ENCODE measurements at regions not wholly inside any gene's neighbourhood (a gene's known extent, or its start where the extent isn't known, plus 50 kb on each side); places are given as distances from the start of the nearest gene placed in this dataset.
A peak's percentile ranks its signal among the peaks of the same experiment; 100 is the strongest.

- no peak for DNase-seq (ENCODE audit: low read depth in 4 of 4, low spot score in 3 of 4)
Measured at GRCh38 chr3:67828486-67829010, 174.1 kb upstream of the SUCLG2 start.

DNA sequence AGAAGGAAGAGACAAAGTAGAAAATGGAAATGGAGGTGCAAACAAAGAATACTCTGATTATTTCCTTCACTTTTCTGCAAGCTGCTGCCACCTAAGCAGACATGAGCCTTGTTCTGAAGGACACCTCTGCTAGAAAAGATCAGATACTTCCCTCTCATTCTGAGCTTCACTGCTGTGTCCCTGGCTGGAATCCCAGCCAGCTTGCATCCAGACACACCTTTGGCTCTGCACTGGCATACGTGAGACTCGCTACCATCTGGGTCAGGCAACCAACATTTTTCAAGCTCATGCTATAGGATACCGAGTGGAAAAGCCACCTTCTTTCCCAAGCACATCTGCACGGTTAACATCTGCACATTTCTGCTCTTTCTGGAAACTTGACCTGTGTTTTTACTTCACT, 166.7 kb upstream of the SUCLG2 start:
- no peak for DNase-seq (ENCODE audit: low read depth in 4 of 4, low spot score in 3 of 4)

- no peak for DNase-seq (ENCODE audit: low read depth in 4 of 4, low spot score in 3 of 4)
Measured at GRCh38 chr3:67819447-67819846, 165.0 kb upstream of the SUCLG2 start.

GRCh38 chr3:67809370-67809935, 155.0 kb upstream of the SUCLG2 start:
- no peak for DNase-seq (ENCODE audit: low read depth in 4 of 4, low spot score in 3 of 4)

DNA sequence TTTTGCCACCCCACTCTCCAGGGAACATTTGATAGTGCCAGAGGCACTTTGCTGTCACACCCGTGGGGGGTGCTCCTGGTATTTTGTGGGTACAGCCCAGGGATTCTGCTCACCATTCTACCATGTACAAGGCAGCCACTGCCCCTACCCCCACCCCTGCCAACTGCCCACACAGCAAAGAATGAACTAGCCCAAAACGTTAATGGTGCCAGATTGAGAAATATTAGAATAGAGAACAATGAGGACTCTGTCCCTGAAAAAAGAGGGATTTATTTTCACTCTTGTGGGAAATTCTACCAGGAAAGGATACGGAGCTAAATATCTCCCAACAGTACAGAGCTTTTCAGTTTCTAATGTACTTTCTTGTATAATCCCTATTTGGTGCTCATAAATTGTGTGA, 154.5 kb upstream of the SUCLG2 start:
- no peak for DNase-seq (ENCODE audit: low read depth in 4 of 4, low spot score in 3 of 4)

- no peak for DNase-seq (ENCODE audit: low read depth in 4 of 4, low spot score in 3 of 4)
Measured at GRCh38 chr3:67804578-67804977, 150.2 kb upstream of the SUCLG2 start.

DNA sequence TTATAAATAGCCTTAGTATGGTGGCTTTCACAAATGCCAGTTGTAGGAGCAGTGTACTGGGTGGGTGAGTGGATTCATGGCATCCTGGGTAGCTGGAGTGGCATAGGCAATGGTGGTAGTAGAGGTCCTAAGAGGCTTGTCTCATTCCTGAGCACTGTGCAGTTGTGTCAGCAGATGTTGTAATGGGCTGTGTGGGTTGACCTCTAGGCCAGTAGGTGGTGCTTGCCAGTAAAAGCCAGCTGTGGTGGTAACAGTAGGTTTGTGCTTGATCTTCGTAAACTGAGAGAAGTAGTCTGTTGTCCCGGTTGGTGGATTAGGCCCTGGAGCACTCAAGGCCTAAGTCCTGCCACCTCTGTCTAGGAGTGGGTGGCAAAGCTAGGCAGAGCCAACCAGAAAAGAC, 149.7 kb upstream of the SUCLG2 start:
- DNase-seq (ENCODE audit: low read depth in 4 of 4, low spot score in 3 of 4) = no peak

- no peak for DNase-seq (ENCODE audit: low read depth in 4 of 4, low spot score in 3 of 4)
Measured at GRCh38 chr3:67798412-67798811, 144.0 kb upstream of the SUCLG2 start.

GRCh38 chr3:67791620-67792019, 137.2 kb upstream of the SUCLG2 start:
- no peak for DNase-seq (ENCODE audit: low read depth in 4 of 4, low spot score in 3 of 4)

GRCh38 chr3:67790043-67790442, 135.6 kb upstream of the SUCLG2 start:
- DNase-seq (ENCODE audit: low read depth in 4 of 4, low spot score in 3 of 4) = peak; percentile 3 to 4 (median 3)

GRCh38 chr3:67788396-67788795, 134.0 kb upstream of the SUCLG2 start:
- no peak for DNase-seq (ENCODE audit: low read depth in 4 of 4, low spot score in 3 of 4)

GRCh38 chr3:67783281-67784250, 129.2 kb upstream of the SUCLG2 start:
- no peak for DNase-seq (ENCODE audit: low read depth in 4 of 4, low spot score in 3 of 4)

DNA sequence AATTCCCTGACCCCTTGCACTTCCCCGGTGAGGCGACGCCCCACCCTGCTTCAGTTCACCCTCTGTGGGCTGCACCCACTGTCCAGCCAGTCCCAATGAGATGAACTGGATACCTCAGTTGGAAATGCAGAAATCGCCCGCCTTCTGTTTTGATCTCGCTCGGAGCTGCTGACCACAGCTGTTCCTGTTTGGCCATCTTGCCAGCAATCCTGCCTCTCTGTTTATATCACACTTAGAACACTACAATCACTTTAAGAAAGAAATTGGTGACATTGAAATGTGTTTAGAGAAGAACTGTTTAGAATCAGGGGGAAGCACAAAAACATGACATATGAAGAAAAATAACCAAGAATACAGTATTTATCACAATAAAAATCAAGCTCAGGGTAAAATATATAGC, 127.5 kb upstream of the SUCLG2 start:
- DNase-seq (ENCODE audit: low read depth in 4 of 4, low spot score in 3 of 4) = no peak

GRCh38 chr3:67781218-67781617, 126.8 kb upstream of the SUCLG2 start:
- no peak for DNase-seq (ENCODE audit: low read depth in 4 of 4, low spot score in 3 of 4)

DNA sequence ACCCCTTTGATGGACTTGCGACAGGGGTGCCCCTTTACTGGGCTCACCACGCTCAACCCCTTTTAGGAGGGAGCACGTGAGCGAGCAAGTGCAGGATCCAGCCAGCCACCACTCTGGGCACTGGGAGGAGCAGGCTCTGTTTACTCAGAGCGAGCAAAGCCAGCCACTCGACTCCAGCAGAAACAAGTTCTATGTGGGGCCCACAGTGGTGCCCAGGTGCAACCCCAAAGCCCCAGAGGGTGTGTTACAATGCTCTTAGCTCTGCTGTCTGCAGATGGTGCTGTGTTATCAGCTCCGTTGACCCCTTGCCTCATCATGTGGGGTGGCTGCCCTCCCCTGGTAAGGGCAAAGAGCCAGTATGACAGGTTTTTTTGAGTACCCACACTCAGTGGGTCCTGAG, 120.3 kb upstream of the SUCLG2 start:
- no peak for DNase-seq (ENCODE audit: low read depth in 4 of 4, low spot score in 3 of 4)

- no peak for DNase-seq (ENCODE audit: low read depth in 4 of 4, low spot score in 3 of 4)
Measured at GRCh38 chr3:67765575-67765974, 111.2 kb upstream of the SUCLG2 start.

DNA sequence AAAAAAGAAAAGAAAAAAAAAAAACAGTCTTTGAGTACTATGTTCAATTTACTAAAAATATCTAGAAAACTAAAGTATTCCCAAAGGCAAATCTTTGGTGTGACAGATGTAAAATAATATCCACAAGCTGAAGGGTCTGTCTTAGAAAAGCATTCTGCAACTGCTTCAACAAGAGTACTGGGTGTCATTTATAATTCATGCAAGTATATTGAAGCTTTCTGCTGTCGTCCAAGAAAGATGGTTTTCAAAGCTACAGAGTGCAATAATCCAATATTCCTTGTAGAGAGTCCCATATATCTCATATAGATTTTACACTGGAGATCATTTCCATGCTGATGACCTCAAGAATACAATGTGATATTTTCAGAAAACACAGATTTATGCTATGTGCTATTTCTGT, 90.9 kb upstream of the SUCLG2 start:
- no peak for DNase-seq (ENCODE audit: low read depth in 4 of 4, low spot score in 3 of 4)

GRCh38 chr3:67744699-67745098, 90.3 kb upstream of the SUCLG2 start:
- DNase-seq (ENCODE audit: low read depth in 4 of 4, low spot score in 3 of 4) = no peak

GRCh38 chr3:67739851-67740250, 85.4 kb upstream of the SUCLG2 start:
- no peak for DNase-seq (ENCODE audit: low read depth in 4 of 4, low spot score in 3 of 4)

GRCh38 chr3:67737906-67738865, 83.8 kb upstream of the SUCLG2 start:
- no peak for DNase-seq (ENCODE audit: low read depth in 4 of 4, low spot score in 3 of 4)

GRCh38 chr3:67737140-67737539, 82.7 kb upstream of the SUCLG2 start:
- DNase-seq (ENCODE audit: low read depth in 4 of 4, low spot score in 3 of 4) = no peak

Data from right renal pelvis (tissue), 4 donors.